GM19324 (cell line): ENCODE measurements at regions not wholly inside any gene's neighbourhood (a gene's known extent, or its start where the extent isn't known, plus 50 kb on each side); places are given as distances from the start of the nearest gene placed in this dataset.

Experiments used
- ATAC-seq: cut with Tn5 transposase; IDR thresholded peaks from one replicate; pipeline ENCODE4 v1.9.1; 2021; ENCODE audit warnings: mild to moderate bottlenecking, moderate library complexity; ENCODE audit not compliant: unreplicated experiment, low FRiP score

GRCh38 chr14:85195872-85196477 lies 334.0 kb upstream of the FLRT2 start:
- no peak for ATAC-seq

- no peak for ATAC-seq
Measured at GRCh38 chr14:85198001-85198400, 331.9 kb upstream of the FLRT2 start.

- ATAC-seq: no peak
Measured at GRCh38 chr14:85205875-85206274, 324.1 kb upstream of the FLRT2 start.

GRCh38 chr14:85214471-85214870 lies 315.5 kb upstream of the FLRT2 start:
- ATAC-seq: no peak

- ATAC-seq: no peak
Measured at GRCh38 chr14:85217412-85217811, 312.5 kb upstream of the FLRT2 start.

GRCh38 chr14:85218982-85219381 lies 311.0 kb upstream of the FLRT2 start:
- no peak for ATAC-seq

GRCh38 chr14:85221832-85222231 lies 308.1 kb upstream of the FLRT2 start:
- ATAC-seq: no peak

- ATAC-seq: no peak
Measured at GRCh38 chr14:85222341-85222740, 307.6 kb upstream of the FLRT2 start.

GRCh38 chr14:85223667-85224066 lies 306.3 kb upstream of the FLRT2 start:
- ATAC-seq: no peak

- ATAC-seq: no peak
Measured at GRCh38 chr14:85224241-85224640, 305.7 kb upstream of the FLRT2 start.

- ATAC-seq: no peak
Measured at GRCh38 chr14:85233756-85234155, 296.2 kb upstream of the FLRT2 start.

GRCh38 chr14:85234156-85235025 lies 295.6 kb upstream of the FLRT2 start:
- ATAC-seq: no peak

GRCh38 chr14:85235868-85236267 lies 294.1 kb upstream of the FLRT2 start:
- ATAC-seq: no peak

GRCh38 chr14:85236296-85236695 lies 293.6 kb upstream of the FLRT2 start:
- no peak for ATAC-seq

- ATAC-seq: no peak
Measured at GRCh38 chr14:85239791-85240190, 290.2 kb upstream of the FLRT2 start.

- ATAC-seq: no peak
Measured at GRCh38 chr14:85241022-85241855, 288.7 kb upstream of the FLRT2 start.

GRCh38 chr14:85242666-85243065 lies 287.3 kb upstream of the FLRT2 start:
- ATAC-seq: no peak

- no peak for ATAC-seq
Measured at GRCh38 chr14:85243321-85243720, 286.6 kb upstream of the FLRT2 start.

- ATAC-seq: no peak
Measured at GRCh38 chr14:85247071-85247470, 282.9 kb upstream of the FLRT2 start.

GRCh38 chr14:85248881-85249635 lies 280.9 kb upstream of the FLRT2 start:
- ATAC-seq: no peak
